ENCODE measurements at regions not wholly inside any gene's neighbourhood (a gene's known extent, or its start where the extent isn't known, plus 50 kb on each side); places are given as distances from the start of the nearest gene placed in this dataset.

- TF ChIP-seq FOXA1 (IDR thresholded peaks at IDR 0.05), result no peak
- TF ChIP-seq PKNOX1 (IDR thresholded peaks at IDR 0.05), result no peak
- no peak for TF ChIP-seq SUZ12 (IDR thresholded peaks at IDR 0.05)
- no peak for TF ChIP-seq BHLHE40 (IDR thresholded peaks at IDR 0.05; ENCODE audit: borderline replicate concordance)
Observed at GRCh38 chr6:4667591-4667990, 108.6 kb upstream of the CDYL start.

Measured in HEK293T (cell line).